G401.6 (cell line): ENCODE measurements at regions not wholly inside any gene's neighbourhood (a gene's known extent, or its start where the extent isn't known, plus 50 kb on each side); places are given as distances from the start of the nearest gene placed in this dataset.
"Not testable (repeated sequence)": the region's sequence is repeated elsewhere in the genome, so short reads cannot be mapped to it uniquely, and the experiment has no call there.

Source experiments
- FAIRE-seq: peaks from 2 replicates; lab custom pipeline; 2012; peaks lifted over from hg19 to GRCh38; lab: Jason Lieb, UNC

GRCh38 chr7:51444936-51445335 is 128.3 kb upstream of the COBL start:
- no peak for FAIRE-seq

- no peak for FAIRE-seq
Measured at GRCh38 chr7:51430480-51431086, 114.0 kb upstream of the COBL start.

- no peak for FAIRE-seq
Measured at GRCh38 chr7:51428217-51428887, 111.7 kb upstream of the COBL start.

- no peak for FAIRE-seq
Measured at GRCh38 chr7:51426163-51426562, 109.6 kb upstream of the COBL start.

GRCh38 chr7:51409934-51410333 is 93.3 kb upstream of the COBL start:
- FAIRE-seq: not testable (repeated sequence)

GRCh38 chr7:51397608-51398007 is 81.0 kb upstream of the COBL start:
- not testable (repeated sequence) for FAIRE-seq

- FAIRE-seq: not testable (repeated sequence)
Measured at GRCh38 chr7:51393003-51393402, 76.4 kb upstream of the COBL start.

- FAIRE-seq: not testable (repeated sequence)
Measured at GRCh38 chr7:51389952-51390351, 73.3 kb upstream of the COBL start.

GRCh38 chr7:51389216-51389812 is 72.7 kb upstream of the COBL start:
- FAIRE-seq: not testable (repeated sequence)

- FAIRE-seq: not testable (repeated sequence)
Measured at GRCh38 chr7:51388241-51388640, 71.6 kb upstream of the COBL start.

- FAIRE-seq: not testable (repeated sequence)
Measured at GRCh38 chr7:51386806-51387568, 70.4 kb upstream of the COBL start.

- not testable (repeated sequence) for FAIRE-seq
Measured at GRCh38 chr7:51386184-51386583, 69.6 kb upstream of the COBL start.

- FAIRE-seq: not testable (repeated sequence)
Measured at GRCh38 chr7:51382243-51382642, 65.6 kb upstream of the COBL start.

- FAIRE-seq: no peak
Measured at GRCh38 chr7:51376420-51377092, 59.9 kb upstream of the COBL start.

- no peak for FAIRE-seq
Measured at GRCh38 chr7:51374936-51375335, 58.3 kb upstream of the COBL start.

- not testable (repeated sequence) for FAIRE-seq
Measured at GRCh38 chr7:51373607-51374006, 57.0 kb upstream of the COBL start.

GRCh38 chr7:51369746-51370145 is 53.1 kb upstream of the COBL start:
- FAIRE-seq: no peak

- FAIRE-seq: not testable (repeated sequence)
Measured at GRCh38 chr7:51369228-51369627, 52.6 kb upstream of the COBL start.

- FAIRE-seq: no peak
Measured at GRCh38 chr7:51368334-51368733, 51.7 kb upstream of the COBL start.

GRCh38 chr7:51367614-51367968 is 51.0 kb upstream of the COBL start:
- FAIRE-seq: no peak

GRCh38 chr7:51366930-51367613 is 50.5 kb upstream of the COBL start:
- FAIRE-seq: no peak
